Astrocyte (in vitro differentiated cells and primary cell): ENCODE measurements at regions not wholly inside any gene's neighbourhood (a gene's known extent, or its start where the extent isn't known, plus 50 kb on each side); places are given as distances from the start of the nearest gene placed in this dataset.
"Not testable (repeated sequence)": the region's sequence is repeated elsewhere in the genome, so short reads cannot be mapped to it uniquely, and the experiment has no call there.

Experiments
- CTCF ChIP-seq: IDR thresholded peaks from 2 replicates; pipeline ENCODE4 v1.5.1; 2011; ENCODE audit warnings: low read depth, mild to moderate bottlenecking, inconsistent platforms, low read length, moderate library complexity; ENCODE audit not compliant: insufficient read depth
- EZH2 ChIP-seq: IDR thresholded peaks from 2 replicates; pipeline ENCODE4 v1.6.1; 2012; ENCODE audit warnings: mild to moderate bottlenecking, low read length, inconsistent platforms; ENCODE audit not compliant: insufficient read depth

GRCh38 chr1:206387631-206388030 is 82.6 kb upstream of the IKBKE start:
- not testable (repeated sequence) for TF ChIP-seq CTCF, EZH2
